GM12891 (cell line): ENCODE measurements at regions not wholly inside any gene's neighbourhood (a gene's known extent, or its start where the extent isn't known, plus 50 kb on each side); places are given as distances from the start of the nearest gene placed in this dataset.

Experiments
- POLR2A ChIP-seq: IDR thresholded peaks from 2 replicates; pipeline ENCODE4 v1.6.1; 2011; ENCODE audit warnings: low read depth, low read length, control low read depth
- POLR2AphosphoS5 ChIP-seq: IDR thresholded peaks from 2 replicates; pipeline ENCODE4 v1.6.1; 2011; ENCODE audit warnings: low read depth, low read length, control low read depth
- POU2F2 ChIP-seq: IDR thresholded peaks from 2 replicates; pipeline ENCODE4 v1.6.1; 2011; ENCODE audit warnings: low read depth, mild to moderate bottlenecking, control low read depth, low read length, moderate library complexity
- TAF1 ChIP-seq: IDR thresholded peaks from 2 replicates; pipeline ENCODE4 v1.6.1; 2011; ENCODE audit warnings: low read depth, low read length, control low read depth

GRCh38 chr3:25362118-25362517 lies 65.9 kb upstream of the RARB start:
- no peak for TF ChIP-seq TAF1
- no peak for TF ChIP-seq POLR2A
- TF ChIP-seq POLR2AphosphoS5: no peak
- no peak for TF ChIP-seq POU2F2
